Retinal pigment epithelial cell (primary cell): ENCODE measurements at regions not wholly inside any gene's neighbourhood (a gene's known extent, or its start where the extent isn't known, plus 50 kb on each side); places are given as distances from the start of the nearest gene placed in this dataset.
"Not testable (repeated sequence)": the region's sequence is repeated elsewhere in the genome, so short reads cannot be mapped to it uniquely, and the experiment has no call there.

Experiments used
- DNase-seq: peaks from one replicate; pipeline ENCODE4 v3.0.0-alpha.2; 2010; ENCODE audit warnings: low read depth
- H3K4me3 ChIP-seq: 2 replicates; pipeline ENCODE4 v1.5.1; 2011; ENCODE audit warnings: mild to moderate bottlenecking, low read length, control low read depth, moderate library complexity
- TF ChIP-seq, protein P1 (sequence below): conservative IDR thresholded peaks from 2 replicates; pipeline ENCODE4 v1.5.1; 2011; ENCODE audit warnings: low read depth, low read length, control low read depth, inconsistent platforms

DNA sequence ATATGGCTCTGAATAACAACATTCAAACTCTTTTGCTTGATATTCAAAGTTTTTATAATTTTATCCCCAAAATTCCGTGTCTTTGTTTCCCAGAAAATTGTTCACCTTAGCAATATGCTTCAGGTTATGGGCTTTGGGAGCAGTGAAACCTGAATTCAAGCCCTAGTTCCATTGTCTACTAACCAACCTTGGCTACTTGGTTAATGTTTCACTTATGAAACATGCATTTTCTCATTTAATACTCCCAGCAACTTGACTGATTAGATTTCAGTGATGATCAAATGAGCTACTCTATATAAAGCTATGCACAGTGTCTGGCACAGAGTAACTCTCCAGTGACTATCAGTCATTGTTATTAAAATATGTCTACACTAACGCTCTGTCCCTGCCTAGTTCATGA lies 192.2 kb upstream of the TENT5A start:
- TF ChIP-seq, protein P1, sequence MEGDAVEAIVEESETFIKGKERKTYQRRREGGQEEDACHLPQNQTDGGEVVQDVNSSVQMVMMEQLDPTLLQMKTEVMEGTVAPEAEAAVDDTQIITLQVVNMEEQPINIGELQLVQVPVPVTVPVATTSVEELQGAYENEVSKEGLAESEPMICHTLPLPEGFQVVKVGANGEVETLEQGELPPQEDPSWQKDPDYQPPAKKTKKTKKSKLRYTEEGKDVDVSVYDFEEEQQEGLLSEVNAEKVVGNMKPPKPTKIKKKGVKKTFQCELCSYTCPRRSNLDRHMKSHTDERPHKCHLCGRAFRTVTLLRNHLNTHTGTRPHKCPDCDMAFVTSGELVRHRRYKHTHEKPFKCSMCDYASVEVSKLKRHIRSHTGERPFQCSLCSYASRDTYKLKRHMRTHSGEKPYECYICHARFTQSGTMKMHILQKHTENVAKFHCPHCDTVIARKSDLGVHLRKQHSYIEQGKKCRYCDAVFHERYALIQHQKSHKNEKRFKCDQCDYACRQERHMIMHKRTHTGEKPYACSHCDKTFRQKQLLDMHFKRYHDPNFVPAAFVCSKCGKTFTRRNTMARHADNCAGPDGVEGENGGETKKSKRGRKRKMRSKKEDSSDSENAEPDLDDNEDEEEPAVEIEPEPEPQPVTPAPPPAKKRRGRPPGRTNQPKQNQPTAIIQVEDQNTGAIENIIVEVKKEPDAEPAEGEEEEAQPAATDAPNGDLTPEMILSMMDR, result no peak
- H3K4me3 ChIP-seq, result no peak overlapping the region
- DNase-seq, result no peak

DNA sequence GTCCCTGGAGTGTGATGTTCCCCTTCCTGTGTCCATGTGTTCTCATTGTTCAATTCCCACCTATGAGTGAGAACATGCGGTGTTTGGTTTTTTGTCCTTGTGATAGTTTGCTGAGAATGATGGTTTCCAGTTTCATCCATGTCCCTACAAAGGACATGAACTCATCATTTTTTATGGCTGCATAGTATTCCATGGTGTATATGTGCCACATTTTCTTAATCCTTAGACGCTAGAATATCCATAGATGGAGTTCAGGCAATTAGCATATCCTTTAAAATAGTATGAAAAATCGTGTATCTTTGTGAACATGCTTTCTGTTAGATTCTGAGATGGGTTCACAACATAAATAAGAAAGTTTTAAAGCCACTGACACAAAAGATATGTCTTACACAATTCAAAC lies 190.4 kb upstream of the TENT5A start:
- not testable (repeated sequence) for DNase-seq, H3K4me3 ChIP-seq

DNA sequence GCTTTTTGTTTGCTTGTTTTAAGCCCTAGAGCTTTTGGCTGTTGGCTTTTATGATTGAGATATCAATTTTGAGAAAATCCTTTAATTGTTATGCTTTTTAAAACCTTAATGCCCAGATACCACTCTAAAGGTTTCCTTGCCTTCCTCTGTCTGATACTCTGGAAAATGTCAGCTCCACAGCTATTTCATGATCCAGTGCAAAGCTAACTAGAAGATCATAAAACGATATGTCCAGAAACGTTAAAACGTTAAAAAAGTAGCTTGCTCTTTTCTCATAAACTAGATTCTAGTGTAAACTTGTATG lies 189.5 kb upstream of the TENT5A start:
- no peak overlapping the region for H3K4me3 ChIP-seq
- no peak for DNase-seq
- TF ChIP-seq, protein P1, result no peak

DNA sequence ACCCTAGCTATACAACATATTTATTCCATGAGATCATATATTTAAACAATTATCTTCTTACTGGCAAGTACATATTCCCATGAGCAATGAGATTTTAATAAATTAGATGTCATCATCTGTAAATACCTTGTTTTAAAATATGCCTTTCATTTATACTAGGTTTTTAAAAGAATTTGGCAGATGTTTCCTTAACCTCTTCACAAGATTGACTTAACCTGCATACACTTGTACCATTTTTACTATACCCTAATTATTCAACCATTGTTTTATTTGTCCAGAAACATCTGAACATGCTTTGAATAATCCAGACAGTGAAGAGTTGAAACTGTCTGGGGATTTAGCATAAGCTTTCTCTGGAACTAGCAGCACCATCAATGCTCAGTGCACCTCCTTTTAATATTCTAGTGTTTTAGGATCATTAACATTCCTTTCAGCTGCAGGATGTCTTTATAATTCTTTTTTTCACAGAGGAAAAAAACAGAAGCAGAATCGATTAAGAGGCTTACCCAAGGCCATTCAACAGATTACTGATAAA lies 188.0 kb upstream of the TENT5A start:
- DNase-seq, result no peak
- TF ChIP-seq, protein P1, result no peak
- H3K4me3 ChIP-seq, result no peak overlapping the region

DNA sequence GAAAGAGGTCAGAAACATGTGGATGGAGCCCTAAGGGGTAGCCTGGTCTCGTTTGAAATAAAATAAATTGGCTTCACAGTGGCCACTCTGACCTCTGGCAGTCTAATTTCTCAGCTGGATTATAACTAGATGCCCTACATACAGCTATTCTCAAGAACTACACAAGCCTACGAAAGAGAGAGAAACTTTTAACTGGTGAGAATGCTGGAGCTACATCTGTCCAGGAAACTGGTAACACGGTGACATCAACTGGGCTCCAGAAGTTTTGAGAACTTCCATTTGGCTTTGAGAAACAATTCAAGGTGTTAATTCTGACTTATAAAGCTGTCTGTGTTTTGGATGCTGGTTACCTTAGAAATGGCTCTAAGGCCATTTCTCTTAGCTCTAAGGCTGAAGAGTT lies 187.3 kb upstream of the TENT5A start:
- no peak overlapping the region for H3K4me3 ChIP-seq
- TF ChIP-seq, protein P1, result no peak

DNA sequence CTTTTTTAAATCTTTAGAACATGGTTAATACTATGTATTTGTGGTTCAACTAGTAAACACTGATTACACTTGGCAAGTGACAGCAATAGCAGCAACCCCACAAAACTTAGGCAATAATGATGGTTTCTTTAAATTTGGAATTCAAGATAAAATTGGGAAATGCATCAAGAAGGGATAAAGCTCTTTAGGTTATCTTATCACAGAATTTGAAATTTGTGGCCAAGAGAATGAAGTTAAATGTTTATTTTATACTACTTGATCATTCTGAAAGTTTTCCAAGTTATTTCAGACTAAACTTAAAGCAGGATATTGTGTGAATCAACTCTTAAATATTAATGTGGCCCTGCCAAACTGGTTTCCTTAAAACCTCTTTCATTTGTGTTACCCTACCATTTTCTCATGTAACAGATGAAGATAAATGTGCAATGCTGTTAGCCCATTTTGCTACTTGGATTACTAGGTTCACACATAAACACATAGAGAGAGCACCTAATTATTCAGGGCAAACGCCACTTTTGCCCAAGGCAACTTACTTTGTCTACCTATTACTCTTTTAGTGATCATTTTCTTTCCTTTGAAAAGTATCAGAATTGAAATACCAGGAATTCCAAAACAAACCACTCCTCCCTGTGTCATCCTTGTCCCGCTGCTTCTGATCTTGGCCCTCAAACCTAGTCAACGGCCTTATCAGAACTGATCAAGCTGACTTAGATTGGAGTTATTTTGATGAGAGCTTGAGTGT lies 186.7 kb upstream of the TENT5A start:
- no peak overlapping the region for H3K4me3 ChIP-seq
- DNase-seq, result no peak
- TF ChIP-seq, protein P1, result no peak

More for the DNA sequence above, 187.3 kb upstream of the TENT5A start:
- DNase-seq, result no peak

DNA sequence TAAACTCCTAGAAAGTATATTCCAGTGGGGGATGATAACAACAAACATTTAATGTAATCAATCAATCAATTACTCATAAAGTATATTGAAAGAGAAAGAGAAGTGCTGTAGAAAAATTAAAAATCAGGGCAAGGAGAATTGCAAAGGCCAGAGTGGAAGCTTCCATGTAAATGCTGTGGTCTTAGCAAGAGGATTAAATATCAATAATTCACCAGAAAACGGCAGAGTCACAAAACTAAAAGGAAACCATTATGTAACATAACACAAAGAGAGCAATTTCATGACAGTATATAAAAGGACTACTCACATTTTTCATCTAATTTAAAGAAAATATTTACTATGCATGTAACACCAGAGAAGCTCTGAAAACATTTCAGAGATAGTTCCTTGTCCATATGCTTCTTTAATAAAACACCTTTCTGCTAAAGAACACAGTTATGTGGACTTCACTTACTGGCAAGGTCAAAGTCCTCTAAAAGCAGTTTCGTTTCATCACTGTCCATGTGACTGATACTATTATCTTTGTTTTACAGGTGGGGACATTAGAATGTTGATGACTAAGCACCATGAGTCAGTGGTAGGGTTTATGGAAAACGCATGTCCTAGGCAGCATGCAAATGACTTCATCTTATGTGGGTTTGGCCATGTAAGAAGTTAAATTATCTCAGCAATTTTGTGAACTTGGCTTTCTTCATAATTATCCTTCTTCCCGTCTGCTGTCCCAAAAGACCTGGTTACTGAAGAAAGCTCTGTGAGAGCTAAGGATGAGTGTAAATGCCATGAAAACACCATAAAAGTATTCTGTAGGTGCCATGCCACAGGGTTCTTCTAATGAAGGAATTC lies 185.8 kb upstream of the TENT5A start:
- TF ChIP-seq, protein P1, result no peak
- DNase-seq, result no peak

More for the DNA sequence above, 185.8 kb upstream of the TENT5A start:
- no peak overlapping the region for H3K4me3 ChIP-seq
